C4-2B (cell line): ENCODE measurements at regions not wholly inside any gene's neighbourhood (a gene's known extent, or its start where the extent isn't known, plus 50 kb on each side); places are given as distances from the start of the nearest gene placed in this dataset.

Source experiments
- H3K27ac ChIP-seq: fragments of 450-650 bp; 2 replicates; pipeline ENCODE4 v1.5.1; 2017
- ZFX ChIP-seq: fragments of 450-650 bp; IDR thresholded peaks from 2 replicates; pipeline ENCODE4 v1.6.1; 2017
- TF ChIP-seq, protein P1 (sequence below): fragments of 450-650 bp; conservative IDR thresholded peaks from 2 replicates; pipeline ENCODE4 v1.5.1; 2017; ENCODE audit warnings: mild to moderate bottlenecking

DNA sequence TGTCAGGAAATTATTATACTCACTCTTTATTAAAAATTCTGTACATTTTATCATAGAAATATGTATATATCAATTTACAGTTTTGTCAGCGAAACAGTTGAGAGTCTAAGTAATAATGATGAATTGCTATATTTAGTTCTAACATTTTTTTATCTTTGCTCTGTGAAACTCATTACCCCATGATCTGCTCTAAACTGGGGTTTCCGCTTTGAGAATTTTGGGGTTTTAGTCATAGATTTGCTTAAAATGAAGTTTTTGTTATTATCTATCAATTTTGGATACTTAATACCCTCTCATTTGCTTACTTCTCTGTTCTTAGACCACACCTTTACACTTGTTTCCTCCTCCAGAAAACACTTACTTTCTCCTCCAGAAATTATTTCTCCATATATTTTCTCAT, 333.8 kb upstream of the MPDZ start:
- H3K27ac ChIP-seq, result no peak overlapping the region
- TF ChIP-seq, protein P1, sequence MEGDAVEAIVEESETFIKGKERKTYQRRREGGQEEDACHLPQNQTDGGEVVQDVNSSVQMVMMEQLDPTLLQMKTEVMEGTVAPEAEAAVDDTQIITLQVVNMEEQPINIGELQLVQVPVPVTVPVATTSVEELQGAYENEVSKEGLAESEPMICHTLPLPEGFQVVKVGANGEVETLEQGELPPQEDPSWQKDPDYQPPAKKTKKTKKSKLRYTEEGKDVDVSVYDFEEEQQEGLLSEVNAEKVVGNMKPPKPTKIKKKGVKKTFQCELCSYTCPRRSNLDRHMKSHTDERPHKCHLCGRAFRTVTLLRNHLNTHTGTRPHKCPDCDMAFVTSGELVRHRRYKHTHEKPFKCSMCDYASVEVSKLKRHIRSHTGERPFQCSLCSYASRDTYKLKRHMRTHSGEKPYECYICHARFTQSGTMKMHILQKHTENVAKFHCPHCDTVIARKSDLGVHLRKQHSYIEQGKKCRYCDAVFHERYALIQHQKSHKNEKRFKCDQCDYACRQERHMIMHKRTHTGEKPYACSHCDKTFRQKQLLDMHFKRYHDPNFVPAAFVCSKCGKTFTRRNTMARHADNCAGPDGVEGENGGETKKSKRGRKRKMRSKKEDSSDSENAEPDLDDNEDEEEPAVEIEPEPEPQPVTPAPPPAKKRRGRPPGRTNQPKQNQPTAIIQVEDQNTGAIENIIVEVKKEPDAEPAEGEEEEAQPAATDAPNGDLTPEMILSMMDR, result no peak

DNA sequence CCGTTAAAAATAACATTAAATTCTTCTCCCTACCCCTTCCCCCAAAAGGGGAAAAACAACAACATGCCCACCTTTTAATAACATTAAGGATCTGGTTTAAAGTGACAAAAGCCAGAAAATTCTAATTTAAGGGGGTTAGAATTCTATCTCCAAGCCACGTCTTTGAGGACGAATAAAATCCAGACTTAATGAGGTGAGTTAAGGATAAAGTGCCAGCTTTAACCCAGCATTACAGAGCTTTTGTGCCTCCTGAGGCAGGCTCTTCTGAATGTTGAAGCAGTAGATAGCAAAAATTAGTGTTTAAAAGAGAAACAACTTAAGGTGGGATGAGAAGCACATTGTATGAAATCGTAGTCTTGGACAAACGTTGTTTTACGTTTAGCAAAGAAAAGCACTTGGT, 329.0 kb upstream of the MPDZ start:
- no peak overlapping the region for H3K27ac ChIP-seq

DNA sequence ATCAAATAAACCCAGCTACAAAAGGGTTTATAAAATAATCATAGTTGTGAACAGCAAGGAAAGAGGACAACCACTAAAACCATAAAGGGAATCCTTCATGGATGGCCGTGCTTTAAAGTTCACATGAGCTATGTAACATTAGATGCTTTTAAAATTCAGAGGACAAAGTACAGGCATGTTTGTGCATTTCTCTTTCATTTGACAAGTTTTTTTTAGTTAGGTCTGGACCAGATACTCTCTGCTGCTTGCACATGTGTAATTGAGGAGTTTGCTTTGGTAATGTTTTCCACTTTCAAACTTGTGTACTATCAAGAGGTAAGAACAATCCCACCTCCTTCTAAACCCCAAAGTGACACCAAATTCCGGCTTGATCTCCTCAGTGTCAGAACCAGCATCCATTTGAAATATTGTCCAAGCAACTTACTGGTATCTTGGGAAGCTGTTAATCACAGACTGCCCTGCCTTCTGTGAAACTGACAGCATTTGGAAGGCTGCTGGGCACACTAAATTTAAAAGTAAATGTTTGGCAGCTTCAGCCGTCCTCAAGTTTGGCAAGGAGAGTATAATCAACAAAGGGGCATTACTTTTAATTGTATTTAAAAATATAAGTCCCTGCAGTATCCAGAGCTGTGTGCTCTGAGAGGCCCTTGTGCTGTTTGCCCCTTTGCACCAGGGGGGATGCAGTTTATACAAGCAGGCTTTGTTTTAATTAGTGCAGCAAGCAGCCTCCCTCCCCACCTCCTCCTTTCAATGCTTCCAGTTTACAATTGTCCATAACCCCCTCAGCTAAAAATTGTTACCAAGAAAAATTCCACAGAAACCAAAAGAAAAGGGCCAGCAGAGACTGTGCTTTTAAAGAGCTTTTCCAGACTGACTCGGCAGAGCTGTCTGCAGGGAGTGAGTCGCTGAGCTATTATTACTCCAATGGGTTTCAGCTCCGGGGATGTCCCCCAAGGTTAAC, 328.3 kb upstream of the MPDZ start:
- no peak for TF ChIP-seq ZFX
- TF ChIP-seq, protein P1, result no peak
- no peak overlapping the region for H3K27ac ChIP-seq

More for the DNA sequence above, 329.0 kb upstream of the MPDZ start:
- no peak for TF ChIP-seq ZFX
- TF ChIP-seq, protein P1, result no peak

DNA sequence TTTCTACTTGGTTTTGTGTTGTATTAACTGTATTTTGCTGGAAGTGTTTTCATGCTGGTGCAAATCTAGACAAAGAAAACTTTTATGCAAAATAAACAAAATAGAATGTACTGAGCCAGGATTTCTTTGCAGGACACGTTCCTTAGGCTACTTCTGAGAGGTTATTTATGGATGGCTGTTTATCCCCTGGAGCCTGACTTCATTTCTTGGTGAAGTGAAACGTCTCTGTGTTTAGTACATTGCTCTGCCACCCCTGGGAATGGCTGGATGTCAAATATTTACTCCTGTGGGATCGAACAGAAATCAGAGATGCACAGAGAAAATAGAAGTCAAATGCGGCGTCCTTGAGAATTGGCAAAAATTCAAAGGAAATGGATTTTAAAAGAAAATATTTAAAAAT, 327.1 kb upstream of the MPDZ start:
- H3K27ac ChIP-seq, result no peak overlapping the region
- no peak for TF ChIP-seq ZFX
- TF ChIP-seq, protein P1, result no peak

DNA sequence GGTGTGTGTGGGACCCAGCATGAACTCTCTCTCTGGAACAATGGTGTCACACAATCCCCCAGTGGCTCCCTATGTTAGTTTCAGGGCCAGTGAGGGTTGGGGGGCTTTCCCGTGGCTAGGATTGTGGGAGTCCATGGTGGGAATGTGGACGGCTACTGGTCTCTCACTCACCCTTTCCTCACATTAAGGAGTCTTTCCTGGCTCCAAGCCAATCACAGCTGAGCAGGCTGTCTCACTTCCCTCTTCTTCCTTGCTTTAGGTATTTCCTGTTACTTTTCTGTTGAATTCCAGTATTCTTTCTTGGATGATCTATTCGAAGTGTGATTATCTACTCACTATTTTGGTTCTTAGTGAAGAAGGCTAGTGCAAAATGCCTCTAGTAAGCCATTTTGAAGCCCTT, 324.4 kb upstream of the MPDZ start:
- TF ChIP-seq, protein P1, result no peak
- no peak for TF ChIP-seq ZFX
- no peak overlapping the region for H3K27ac ChIP-seq

DNA sequence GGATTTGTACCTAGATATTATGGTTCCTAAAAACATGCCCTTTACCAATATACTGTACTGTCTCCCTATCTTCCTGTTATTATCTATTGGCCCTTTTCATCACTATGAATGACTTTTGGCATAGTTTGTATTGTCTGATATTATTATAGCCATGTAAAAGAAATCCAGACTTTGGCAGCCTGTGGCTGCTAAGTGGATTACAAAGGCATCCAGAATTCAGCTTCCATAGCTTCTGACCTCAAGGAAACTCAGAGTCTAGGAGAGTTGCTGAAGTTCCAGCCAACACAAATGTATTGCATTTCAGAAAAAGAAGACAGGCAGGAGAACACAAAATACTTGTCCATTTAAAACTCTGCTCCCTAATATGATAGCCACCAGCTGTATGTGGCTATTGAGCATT, 319.2 kb upstream of the MPDZ start:
- H3K27ac ChIP-seq, result no peak overlapping the region

DNA sequence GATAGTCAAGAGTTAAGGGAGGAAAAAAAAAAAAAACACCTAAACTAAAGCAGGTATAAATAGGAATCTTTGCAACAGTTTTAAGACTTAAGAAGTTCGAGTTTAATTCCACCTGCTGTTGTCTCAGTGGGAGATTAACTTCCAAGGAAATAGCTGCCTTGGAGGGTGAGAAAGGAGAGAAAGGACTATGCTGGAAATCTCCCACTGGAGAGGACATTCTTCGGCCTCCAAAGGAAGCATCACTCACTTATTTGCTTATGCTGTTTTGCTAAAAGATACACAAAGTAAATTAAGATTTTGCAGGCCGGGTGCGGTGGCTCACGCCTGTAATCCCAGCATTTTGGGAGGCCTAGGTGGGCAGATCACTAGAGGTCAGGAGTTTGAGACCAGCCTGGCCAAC, 317.9 kb upstream of the MPDZ start:
- no peak for TF ChIP-seq ZFX
- TF ChIP-seq, protein P1, result no peak
- no peak overlapping the region for H3K27ac ChIP-seq

More for the DNA sequence above, 319.2 kb upstream of the MPDZ start:
- TF ChIP-seq ZFX, result no peak

DNA sequence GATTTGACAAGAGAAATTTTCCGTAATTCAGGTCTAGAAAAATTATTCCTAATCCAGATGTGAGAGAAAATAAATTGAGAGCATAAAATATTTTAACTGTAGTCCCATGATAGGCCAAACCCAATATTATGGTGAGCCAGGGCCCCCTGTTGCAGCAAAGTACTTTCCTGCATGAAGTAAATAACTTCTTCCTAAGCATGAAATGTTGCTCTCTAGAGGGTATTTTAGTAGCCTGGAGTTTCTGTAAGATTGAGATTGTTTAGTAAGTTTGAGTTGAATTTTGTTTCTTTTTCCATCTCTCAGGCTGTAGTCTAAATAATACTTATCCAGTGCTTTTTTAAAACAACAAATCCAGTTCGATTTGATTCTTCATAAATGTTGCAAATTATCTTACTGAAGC, 317.5 kb upstream of the MPDZ start:
- no peak overlapping the region for H3K27ac ChIP-seq

More for the DNA sequence above, 317.5 kb upstream of the MPDZ start:
- no peak for TF ChIP-seq ZFX
- TF ChIP-seq, protein P1, result no peak
